ENCODE measurements at regions not wholly inside any gene's neighbourhood (a gene's known extent, or its start where the extent isn't known, plus 50 kb on each side); places are given as distances from the start of the nearest gene placed in this dataset.
"Not testable (repeated sequence)": the region's sequence is repeated elsewhere in the genome, so short reads cannot be mapped to it uniquely, and the experiment has no call there.

DNA sequence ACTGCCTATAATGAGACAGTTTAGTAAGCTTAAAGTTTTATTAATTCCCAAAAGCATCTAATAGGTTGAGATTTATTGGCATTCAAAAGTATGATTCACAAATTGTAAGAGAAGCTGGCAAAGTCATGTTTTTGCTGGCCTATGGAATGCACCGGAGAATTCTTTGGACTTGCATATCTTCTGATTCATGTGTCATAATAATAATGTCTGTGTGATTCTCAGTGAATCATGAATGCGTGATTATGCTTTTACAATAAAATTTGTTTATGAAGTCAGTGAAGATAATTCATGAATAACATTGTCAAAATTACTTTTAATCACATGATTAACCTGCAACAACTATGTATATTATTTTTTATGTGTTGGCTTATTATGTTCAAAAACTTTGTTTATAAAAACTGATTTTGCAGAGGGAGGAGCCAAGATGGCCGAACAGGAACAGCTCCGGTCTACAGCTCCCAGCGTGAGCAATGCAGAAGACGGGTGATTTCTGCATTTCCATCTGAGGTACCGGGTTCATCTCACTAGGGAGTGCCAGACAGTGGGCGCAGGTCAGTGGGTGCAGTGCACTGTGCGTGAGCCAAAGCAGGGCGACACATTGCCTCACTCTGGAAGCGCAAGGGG, 389.2 kb downstream of the SRGAP2C start:
- TF ChIP-seq, protein P1, sequence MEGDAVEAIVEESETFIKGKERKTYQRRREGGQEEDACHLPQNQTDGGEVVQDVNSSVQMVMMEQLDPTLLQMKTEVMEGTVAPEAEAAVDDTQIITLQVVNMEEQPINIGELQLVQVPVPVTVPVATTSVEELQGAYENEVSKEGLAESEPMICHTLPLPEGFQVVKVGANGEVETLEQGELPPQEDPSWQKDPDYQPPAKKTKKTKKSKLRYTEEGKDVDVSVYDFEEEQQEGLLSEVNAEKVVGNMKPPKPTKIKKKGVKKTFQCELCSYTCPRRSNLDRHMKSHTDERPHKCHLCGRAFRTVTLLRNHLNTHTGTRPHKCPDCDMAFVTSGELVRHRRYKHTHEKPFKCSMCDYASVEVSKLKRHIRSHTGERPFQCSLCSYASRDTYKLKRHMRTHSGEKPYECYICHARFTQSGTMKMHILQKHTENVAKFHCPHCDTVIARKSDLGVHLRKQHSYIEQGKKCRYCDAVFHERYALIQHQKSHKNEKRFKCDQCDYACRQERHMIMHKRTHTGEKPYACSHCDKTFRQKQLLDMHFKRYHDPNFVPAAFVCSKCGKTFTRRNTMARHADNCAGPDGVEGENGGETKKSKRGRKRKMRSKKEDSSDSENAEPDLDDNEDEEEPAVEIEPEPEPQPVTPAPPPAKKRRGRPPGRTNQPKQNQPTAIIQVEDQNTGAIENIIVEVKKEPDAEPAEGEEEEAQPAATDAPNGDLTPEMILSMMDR (conservative IDR thresholded peaks at IDR 0.05; ENCODE audit: low read length), result not testable (repeated sequence)
- not testable (repeated sequence) for TF ChIP-seq EZH2phosphoT487 (IDR thresholded peaks at IDR 0.05; ENCODE audit: borderline replicate concordance)

All from Loucy (cell line).